HG03025 (cell line): ENCODE measurements at regions not wholly inside any gene's neighbourhood (a gene's known extent, or its start where the extent isn't known, plus 50 kb on each side); places are given as distances from the start of the nearest gene placed in this dataset.

Source experiments
- ATAC-seq: cut with Tn5 transposase; IDR thresholded peaks from one replicate; pipeline ENCODE4 v1.9.1; 2021; ENCODE audit warnings: mild to moderate bottlenecking, moderate library complexity; ENCODE audit not compliant: unreplicated experiment, low FRiP score

DNA sequence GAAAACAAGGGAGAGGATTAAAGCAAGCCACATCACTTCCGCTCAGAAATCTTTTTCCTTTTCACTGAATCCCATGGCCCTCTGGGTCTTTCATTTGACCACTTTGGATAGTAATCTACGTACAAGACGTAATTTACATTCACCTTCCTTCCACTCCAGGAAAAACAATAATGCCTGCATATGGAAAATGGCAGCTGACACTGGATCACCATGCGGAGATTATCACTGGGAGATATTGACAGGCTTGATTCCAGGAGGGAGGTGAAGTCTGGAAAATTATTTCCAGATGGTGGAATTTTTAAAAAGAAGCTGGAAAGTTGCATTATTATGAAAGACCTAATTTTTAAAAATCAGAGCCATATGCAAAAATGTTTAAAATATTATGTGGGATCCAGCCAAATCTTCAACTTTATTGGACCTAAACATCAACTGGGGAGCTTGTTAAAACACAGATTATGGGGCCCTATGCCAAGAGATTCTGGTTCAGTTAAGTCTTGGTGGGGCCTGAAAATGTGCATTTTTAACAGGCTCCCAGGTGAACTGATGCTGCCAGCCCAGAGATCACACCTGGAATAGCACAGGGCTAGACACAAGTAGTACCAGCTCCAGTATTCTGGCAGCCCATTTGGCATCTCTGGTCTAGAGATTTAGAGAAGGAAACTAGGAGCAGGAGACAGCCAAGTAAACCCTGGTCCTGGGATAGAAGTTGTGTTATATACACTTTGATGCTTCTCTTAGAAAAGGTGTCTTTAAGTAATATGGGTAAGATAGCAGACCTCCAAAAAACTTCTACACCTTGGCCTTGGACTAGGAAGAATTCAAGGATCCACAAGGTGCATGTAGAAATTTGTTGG, 290.3 kb upstream of the LDB2 start:
- ATAC-seq: no peak

DNA sequence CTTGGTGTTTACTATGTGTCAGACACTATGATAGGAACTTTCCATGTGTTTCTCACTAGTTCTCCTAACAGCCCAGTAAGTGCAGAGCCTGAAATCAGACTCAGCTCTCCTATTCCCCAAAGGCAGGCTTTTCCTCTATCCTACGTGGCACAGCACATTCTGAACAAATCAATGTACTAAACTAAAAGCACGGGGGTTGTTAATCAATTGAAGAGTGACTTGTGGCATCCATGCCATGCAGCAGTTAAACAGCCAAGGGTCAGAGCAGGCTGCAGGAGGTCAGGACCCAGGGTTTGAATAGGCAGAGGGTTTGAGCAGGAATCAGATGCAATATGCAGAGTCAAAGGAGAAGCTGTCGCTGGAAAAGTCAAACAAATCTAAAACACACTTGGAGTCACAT, 289.7 kb upstream of the LDB2 start:
- no peak for ATAC-seq

DNA sequence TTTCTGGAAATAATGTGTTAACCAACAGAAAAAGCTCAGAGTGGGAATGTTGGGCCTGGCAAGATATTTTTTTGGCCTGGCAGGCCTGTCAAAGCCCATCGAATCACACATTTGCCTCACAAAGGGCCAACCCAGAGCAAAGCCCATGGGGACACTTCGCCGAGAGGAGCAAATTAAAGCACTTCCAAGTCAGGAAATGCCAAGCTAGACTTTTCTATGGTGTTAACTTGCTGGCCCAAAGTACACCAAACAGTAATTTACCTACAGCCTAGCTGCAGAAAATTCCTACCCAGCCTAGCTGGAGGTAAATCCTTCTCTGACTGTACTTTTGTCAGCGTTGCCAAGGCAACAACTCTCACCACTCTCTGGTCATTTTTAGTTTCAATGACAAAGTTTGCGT, 288.6 kb upstream of the LDB2 start:
- no peak for ATAC-seq

DNA sequence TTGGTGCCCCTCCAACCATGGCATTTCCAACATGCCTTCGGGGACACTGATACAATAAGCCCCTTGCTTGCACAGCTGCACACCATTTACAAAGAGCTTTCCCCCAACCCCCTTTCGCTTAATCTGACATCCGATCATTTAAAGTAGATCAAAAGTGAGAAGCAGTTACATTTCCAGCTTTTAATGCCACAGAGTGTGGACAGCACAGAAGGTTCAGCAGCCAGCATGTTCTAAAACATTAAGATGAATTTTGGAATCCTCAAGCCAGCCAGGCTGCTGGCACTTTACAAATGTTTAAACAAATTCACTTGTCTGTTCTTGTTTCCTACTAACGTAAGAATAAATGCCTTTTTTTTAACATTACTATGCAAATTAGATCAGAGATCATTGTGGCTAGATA, 284.4 kb upstream of the LDB2 start:
- ATAC-seq: no peak

DNA sequence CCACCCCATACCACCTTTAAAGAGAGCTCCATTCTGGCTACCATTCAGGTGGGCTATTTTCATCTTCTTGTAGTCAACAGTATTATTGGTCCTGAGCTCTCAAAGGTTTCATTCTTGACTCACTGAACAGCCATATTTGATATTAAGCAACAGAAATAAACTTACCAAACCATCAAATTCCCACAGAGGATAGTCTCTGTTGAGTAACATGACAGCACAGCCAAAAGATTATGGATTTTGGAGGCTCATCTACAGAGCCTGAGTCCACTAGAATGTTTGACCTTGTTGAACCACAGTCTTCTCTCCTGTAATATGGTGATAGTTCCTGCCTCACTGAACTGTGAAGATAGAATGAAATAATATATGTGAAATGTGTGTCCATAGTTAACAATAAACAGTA, 276.3 kb upstream of the LDB2 start:
- no peak for ATAC-seq

DNA sequence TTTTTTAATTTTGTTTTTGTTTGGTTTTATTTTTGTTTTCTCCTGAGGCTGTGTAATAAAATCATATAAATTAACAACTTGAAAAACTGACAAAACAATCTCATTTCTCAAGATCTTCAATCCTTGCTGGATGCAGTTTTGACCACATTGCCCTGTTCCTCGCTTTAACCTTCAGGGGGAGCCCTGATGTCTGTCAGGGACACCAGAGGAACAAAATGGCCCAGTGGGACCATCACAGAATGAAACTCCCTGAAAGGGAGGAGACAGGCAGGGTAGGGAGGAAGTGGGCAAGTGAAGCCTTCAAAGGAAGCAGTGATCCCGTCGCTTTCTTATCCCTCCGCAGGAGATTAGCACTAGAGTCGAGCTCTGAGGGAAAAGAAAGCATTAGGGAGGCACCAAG, 274.9 kb upstream of the LDB2 start:
- ATAC-seq: no peak

DNA sequence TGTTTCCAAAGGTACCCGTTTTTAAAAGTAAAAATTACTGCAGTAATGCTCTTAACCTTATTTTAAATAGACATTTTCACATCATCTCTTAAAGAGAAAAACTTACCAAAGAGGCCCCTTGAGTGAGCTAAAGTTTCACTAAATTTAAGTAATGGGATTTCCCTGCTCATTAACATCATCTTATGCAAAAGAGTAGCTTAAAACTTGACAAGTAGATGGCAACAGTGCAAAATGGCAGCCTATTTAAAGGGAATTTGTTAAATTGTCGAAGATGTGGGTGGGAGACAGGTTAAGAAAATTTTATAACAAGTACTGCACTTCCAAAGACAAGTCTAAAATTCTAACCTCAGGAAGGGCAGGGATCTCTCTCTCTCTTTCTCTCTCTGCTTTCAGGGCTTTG, 271.7 kb upstream of the LDB2 start:
- ATAC-seq: no peak

DNA sequence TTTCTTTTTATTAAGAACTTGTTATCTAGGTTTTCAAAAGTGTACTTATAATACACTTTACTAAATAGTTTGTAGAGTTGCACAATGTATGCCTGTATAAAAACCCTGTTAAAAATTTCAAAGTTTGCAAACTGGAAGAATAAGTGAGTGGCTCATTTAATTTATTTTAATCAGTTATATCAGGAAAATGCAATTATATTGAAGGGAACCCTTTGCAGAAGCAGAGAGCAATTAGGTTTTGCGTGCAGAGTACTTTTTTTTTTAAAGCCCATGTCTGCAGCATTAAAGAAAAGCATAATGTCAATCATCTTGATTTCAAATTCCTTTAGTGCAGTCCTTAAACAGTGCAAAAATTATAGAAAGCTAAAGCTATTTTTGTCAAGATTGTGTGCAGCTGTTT, 271.3 kb upstream of the LDB2 start:
- no peak for ATAC-seq

DNA sequence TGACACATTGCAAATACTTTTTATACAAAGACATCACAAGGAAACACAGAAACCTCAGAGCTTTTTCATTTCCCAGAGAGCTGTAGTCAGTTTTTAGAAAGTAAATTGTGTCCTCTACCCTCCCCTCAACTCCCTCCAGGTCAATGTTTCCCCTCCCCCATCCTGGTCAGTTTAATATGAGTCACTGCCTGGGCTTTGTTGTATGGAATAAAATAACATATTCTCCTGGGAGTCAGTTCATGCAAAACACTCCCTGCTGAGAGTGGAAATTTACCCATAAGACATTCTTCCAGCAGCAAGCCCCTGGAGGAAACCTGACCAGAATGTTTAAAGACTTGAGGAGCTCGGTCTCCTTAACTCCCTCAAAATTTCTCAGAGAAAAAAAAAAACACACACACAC, 270.1 kb upstream of the LDB2 start:
- no peak for ATAC-seq

DNA sequence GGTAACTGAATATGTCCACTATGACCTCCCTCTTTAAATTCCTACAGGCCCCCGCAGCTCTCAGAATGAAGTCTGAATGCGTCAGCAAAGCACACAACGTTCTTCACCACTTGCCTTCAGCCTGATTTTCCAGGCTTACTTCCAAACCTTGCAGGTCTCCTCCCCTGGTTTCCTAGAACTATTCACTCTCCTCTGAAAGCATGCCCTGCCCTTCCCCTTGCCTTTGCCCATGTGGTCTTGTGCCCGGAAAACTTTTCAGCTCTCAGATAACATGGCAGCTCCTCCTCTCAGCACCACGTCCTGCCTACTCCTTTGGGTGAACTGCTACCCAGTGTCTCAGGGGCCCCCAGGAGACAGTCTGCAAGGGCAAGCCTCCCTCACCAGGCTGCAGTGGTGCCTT, 268.5 kb upstream of the LDB2 start:
- ATAC-seq: no peak

DNA sequence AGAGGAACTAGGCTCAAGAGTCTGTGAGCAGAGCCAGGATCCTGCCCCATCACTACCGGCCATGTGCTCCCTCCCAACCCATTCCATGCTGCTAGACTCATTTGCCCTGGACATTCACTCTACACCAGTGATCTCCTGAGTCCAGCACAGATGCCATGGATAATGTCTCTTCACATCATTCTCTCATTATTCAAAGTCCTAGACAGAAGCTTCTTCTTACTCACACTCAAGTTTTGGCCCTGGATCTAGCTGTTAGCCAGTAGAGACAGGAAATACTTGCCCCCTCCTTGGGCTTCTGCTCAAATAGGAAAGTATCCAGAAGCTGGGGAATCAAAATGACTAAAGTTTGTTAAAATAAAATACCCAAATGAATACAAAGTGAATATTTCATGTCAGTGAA, 266.8 kb upstream of the LDB2 start:
- ATAC-seq: no peak

DNA sequence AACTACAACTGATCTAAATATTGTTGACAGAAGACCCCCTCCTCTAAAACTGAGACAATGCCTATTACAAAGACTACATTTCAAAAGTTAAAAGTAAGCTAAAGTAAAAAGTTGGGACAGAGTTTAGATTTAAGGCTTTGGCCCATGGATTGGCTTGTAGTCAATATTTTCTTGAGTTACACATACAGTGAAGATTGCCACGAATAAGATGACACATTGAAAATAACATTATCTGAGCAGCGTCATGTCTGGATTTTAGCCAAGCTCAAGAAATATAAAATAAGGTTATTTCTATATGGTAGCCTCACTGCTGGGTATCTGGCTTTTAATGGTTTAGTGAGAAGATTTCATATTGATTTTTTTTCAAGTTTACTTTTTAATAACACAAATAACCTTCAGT, 266.2 kb upstream of the LDB2 start:
- ATAC-seq: no peak

DNA sequence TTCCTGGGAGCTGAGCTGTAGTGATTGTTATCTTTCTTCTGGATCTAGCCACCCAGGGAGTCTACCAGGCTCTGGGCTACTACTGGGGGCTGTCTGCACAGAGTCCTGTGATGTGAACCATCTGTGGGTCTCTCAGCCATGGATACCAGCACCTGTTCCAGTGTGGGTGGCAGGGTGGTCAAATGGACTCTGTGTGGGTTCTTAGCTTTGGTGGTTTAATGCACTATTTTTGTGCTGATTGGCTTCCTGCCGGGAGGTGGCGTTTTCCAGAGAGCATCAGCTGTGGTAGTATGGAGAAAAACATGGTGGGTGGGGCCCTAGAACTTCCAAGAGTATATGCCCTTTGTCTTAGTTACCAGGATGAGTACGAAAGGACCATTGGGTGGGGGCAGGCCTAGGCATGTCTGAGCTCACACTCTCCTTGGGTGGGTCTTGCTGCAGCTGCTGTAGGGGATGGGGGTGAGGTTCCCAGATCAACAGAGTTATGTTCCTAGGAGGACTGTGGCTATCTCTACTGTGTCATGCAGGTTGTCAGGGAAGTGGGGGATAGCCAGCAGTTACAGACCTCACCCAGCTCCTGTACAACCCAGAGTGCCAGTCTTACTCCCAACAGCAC, 264.8 kb upstream of the LDB2 start:
- ATAC-seq: no peak

DNA sequence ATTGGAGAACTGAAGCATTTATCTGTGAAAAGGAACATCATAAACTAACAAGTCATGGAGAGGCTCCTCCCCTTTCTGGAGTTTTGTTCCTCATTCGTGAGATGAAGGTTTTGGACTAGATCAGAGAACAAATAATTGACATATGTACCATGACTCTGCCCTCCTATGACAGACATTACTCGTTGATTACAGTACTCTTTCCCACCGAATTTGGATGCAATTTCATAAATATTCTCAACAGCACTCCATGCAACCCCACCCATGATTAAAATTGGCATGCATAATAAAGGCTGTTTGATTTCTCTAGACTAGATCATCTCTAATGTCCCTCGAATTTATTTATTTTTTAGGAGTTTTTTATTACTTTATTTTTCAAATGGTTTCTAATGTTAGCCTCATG, 258.9 kb upstream of the LDB2 start:
- ATAC-seq: no peak

DNA sequence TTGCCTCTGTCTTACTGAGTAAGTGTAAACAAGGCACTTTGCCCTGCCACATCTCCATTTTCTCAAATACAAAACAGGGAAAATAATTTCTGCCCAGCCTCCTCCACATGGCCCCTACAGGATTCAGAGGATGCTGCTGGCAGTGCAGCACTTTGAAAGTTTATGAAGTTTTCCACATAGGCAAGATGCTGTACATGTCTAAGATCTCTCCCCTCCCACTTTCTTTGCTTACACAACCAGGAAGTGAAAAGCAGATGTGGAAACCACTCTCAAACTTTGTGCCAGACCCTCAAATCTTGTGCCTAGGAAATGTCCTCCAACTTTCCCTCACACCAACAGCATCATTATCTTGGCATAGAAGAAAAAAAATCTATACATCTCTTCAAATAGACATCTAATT, 257.0 kb upstream of the LDB2 start:
- no peak for ATAC-seq

DNA sequence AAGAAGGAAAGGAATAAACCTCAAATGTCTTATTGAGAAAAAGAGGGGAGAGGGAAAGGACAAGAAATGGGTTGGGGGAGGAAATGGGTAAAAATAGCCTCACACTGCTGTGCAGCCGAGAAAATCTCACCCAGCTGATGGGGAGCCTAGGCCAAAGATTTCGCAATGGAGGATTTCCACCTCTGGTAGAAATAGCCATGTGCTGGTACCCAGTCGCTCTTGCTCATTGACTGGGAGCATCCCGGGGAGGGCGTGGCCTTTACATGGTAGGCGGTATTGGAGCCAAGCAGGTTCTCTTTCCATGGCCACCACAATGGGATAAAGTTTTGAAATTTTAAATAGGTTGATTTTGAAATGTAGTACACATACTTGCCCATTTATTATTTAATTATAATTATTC, 255.1 kb upstream of the LDB2 start:
- no peak for ATAC-seq

DNA sequence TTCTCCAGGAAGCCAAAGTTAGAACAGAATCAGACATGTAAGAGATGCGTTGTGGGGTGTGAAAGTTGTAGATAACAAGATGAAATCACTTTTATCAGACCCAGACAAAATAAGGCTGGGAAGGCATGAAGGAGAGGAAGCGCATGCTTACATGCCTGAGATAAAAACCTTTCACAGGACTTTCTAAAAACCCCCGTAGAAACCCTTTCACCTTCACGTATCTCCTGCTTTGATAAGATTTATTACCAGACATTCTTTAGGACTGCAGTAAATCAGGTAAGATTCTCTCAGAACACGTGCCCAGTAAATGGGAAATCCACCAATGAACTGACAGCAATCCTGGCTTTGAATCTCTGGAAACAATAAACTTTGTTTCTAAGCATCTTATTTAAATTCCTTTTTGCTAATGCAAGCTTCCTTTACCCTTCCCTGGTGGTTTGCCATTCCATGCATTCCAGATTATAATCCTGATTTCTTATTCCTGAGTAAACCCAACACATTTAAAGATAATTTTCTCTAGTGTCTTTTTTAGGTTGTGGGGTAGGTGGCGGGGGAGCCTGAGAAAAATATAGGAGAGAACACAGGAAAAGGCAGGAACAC, 254.6 kb upstream of the LDB2 start:
- no peak for ATAC-seq

DNA sequence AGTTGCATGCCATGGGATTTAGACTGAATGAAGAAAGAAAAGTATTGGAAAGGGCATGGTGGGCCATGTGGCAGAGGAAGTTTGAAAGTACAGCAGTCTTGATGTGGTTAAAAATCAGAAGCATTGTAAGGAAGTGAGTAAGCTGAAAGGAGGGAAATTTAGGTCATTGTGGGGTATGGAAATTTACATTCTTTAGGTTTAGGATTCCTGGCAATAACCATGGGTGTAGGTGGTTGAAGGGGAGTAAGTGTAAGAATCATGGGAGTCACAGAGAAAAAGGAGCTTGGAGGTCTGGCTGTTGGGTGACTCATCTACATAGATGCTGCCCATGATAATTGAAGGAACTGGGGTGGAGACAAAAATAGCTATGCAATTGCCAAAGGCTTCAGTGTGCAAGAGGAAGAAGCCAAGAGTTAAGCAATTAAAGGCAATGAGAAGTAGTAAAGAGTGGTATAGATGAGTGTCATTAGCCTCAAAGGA, 243.8 kb upstream of the LDB2 start:
- ATAC-seq: no peak

DNA sequence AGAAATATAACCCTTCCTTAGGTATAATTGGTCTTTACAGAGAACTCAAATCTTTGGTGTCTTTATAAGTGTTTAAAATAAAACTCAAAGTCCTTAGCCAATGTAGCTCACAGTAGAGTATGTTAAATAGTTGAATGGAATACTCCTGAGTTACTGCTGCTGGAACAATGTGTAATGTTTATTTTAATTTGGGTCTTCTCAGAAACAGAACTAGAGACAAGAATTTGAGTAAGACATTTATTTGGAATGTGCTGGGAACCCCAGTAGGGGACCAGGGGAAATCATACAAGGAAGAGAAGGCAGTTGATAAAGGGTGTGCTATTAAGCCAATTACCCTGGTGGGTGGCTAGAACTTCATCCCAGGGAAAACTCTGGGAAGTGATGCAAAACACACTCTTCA, 240.4 kb upstream of the LDB2 start:
- ATAC-seq: no peak

DNA sequence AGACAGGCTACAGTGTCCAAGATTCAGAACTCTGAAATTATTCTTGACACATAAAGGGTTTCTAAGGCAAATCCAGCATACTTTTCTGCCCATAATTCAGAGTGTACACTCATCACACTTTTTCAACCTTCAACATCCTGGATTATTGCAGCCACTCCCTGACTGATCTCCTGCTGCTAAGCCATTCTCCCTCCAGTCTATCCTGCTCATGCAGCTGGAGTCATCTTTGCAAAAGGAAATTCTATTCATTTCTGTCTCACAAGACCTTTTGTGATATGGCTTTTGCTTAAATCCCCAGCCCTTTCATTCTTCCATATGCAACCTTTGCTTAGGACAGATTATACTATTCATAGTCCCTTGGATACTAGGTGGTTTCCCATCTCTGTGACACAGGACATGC, 236.1 kb upstream of the LDB2 start:
- ATAC-seq: no peak

DNA sequence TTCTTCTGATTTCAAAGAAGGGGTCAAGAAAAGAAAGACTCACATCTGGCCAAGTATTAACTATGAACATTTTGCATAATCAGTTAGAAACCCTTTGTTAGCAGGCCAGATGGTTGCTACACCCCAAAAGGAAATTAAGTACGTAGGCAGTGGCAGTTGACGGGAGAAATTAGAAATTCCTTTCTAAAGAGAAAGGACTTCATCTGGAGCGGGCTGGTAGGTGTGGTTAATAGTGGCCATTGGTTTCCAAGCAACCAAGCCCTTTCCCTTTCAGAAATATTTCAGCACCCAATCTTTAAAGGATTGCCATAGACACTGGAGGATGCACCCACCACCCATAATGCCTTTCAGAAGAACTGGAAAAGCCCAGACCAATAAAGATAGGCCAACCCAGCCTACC, 235.7 kb upstream of the LDB2 start:
- no peak for ATAC-seq

DNA sequence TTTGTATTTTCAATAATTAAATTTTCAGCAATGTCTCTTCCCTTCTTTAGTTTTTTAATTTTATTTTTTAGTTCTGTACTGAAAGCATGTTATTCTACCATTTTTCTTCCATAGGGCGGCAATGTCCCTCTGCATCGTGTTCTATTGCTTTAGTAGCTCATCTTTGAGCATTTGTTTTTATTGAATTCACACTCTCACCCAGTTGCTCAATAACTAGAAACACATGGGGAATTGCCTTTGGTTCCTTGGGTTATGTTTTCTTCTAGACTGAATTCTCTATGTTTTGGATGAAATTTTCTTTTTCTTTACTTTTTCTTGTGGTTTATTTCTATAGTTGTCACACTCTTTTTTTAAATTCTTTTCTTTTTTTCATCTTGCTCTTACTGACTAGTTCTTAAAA, 233.8 kb upstream of the LDB2 start:
- no peak for ATAC-seq
